ENCODE measurements at regions not wholly inside any gene's neighbourhood (a gene's known extent, or its start where the extent isn't known, plus 50 kb on each side); places are given as distances from the start of the nearest gene placed in this dataset.

GRCh38 chr1:178607718-178608408, 95.0 kb downstream of the TEX35 start (continued):
- TF ChIP-seq CTCF (IDR thresholded peaks at IDR 0.05; ENCODE audit: control extremely low read depth in 1 of 3, insufficient read depth in 1 of 3, low read depth in 1 of 3, low read length in 3 of 3) (no peak), SIX5 (IDR thresholded peaks at IDR 0.05; ENCODE audit: low read depth, low read length) (no peak)
